ENCODE measurements at regions not wholly inside any gene's neighbourhood (a gene's known extent, or its start where the extent isn't known, plus 50 kb on each side); places are given as distances from the start of the nearest gene placed in this dataset.

- no peaks in the 10 kb centered on the region for H3K4me1 ChIP-seq
- DNase-seq, result no peak
- intact Hi-C loops (cut with DNase I; ENCODE audit: low total_unique reads), result no loop called here
- no peak for TF ChIP-seq POLR2A (IDR thresholded peaks at IDR 0.05)
- no peak for TF ChIP-seq CTCF (IDR thresholded peaks at IDR 0.05)
- H3K4me3 ChIP-seq, result no peak overlapping the region
- H3K36me3 ChIP-seq, result no peaks in the 10 kb centered on the region
- H3K27ac ChIP-seq, result no peak overlapping the region
- no peaks in the 10 kb centered on the region for H3K9me3 ChIP-seq
- H3K27me3 ChIP-seq, result no peaks in the 10 kb centered on the region
These were observed 1025.1 kb upstream of the CDH8 start for GRCh38 chr16:63061319-63061718.

DNA sequence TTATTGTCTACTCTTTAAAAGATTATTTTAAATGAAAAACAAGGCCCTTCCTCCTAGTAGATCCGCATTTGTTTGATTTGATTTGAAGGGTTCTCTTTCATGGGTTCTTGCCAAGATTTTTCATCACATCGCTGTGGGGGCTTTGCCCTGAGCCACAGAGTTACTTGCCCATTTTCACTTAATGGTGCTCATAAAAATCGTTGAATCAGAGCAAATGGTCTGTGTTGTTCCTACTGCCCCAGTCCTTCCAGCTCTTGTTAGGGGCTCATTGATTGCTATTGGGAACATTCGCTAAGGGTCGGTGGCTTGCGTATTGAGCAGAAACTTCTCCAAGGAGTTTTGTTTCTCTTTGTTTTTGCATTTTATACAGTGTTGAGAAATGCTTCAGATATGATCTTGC is 1023.4 kb upstream of the CDH8 start:
- Histone ChIP-seq H3K36me3 (no peaks in the 10 kb centered on the region), H3K4me1 (no peaks in the 10 kb centered on the region), H3K9me3 (no peaks in the 10 kb centered on the region), H3K4me3 (no peak overlapping the region), H3K27ac (no peak overlapping the region), H3K27me3 (no peaks in the 10 kb centered on the region)
- no peak for TF ChIP-seq POLR2A (IDR thresholded peaks at IDR 0.05)
- TF ChIP-seq CTCF (IDR thresholded peaks at IDR 0.05), result no peak
- intact Hi-C loops (cut with DNase I; ENCODE audit: low total_unique reads), result no loop called here
- no peak for DNase-seq

DNA sequence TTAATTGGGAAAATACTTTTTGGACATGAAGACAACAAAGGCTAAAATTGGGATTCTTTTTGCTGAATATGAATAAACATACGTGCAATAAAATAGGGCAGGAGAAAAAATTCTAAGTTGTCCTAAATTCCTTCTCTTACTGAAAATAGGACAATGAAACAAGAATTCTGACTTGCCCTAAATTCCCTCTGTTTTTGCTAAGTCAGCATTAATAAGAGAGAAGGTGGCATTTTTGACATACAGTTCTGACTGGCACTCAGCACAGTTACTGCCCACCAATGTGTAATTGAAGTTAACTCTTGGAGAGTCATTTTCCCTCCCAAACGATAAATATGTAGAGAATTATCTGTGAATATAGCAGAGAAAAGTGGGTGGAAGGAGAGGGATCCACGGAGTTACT is 1021.1 kb upstream of the CDH8 start:
- no peaks in the 10 kb centered on the region for H3K36me3 ChIP-seq
- DNase-seq, result no peak
- H3K27me3 ChIP-seq, result no peaks in the 10 kb centered on the region
- TF ChIP-seq CTCF (IDR thresholded peaks at IDR 0.05) (no peak), POLR2A (IDR thresholded peaks at IDR 0.05) (no peak)
- H3K27ac ChIP-seq, result no peak overlapping the region
- H3K4me3 ChIP-seq, result no peak overlapping the region
- intact Hi-C loops (cut with DNase I; ENCODE audit: low total_unique reads), result no loop called here
- H3K4me1 ChIP-seq, result no peaks in the 10 kb centered on the region
- no peaks in the 10 kb centered on the region for H3K9me3 ChIP-seq

- intact Hi-C loops (cut with DNase I; ENCODE audit: low total_unique reads), result no loop called here
- H3K9me3 ChIP-seq, result no peaks in the 10 kb centered on the region
- no peaks in the 10 kb centered on the region for H3K36me3 ChIP-seq
- H3K27me3 ChIP-seq, result no peaks in the 10 kb centered on the region
- no peak overlapping the region for H3K4me3 ChIP-seq
- H3K27ac ChIP-seq, result no peak overlapping the region
- TF ChIP-seq POLR2A (IDR thresholded peaks at IDR 0.05) (no peak), CTCF (IDR thresholded peaks at IDR 0.05) (no peak)
- no peak for DNase-seq
- H3K4me1 ChIP-seq, result no peaks in the 10 kb centered on the region
These were observed 1014.2 kb upstream of the CDH8 start for GRCh38 chr16:63050391-63050790.

- no peak for DNase-seq
- intact Hi-C loops (cut with DNase I; ENCODE audit: low total_unique reads), result no loop called here
- Histone ChIP-seq H3K36me3 (no peaks in the 10 kb centered on the region), H3K4me1 (no peaks in the 10 kb centered on the region), H3K9me3 (no peaks in the 10 kb centered on the region), H3K4me3 (no peak overlapping the region), H3K27ac (no peak overlapping the region), H3K27me3 (no peaks in the 10 kb centered on the region)
- no peak for TF ChIP-seq POLR2A (IDR thresholded peaks at IDR 0.05)
- TF ChIP-seq CTCF (IDR thresholded peaks at IDR 0.05), result no peak
These were observed 1002.3 kb upstream of the CDH8 start for GRCh38 chr16:63038397-63039106.

Measured in uterus (tissue), 3 donors.